ENCODE measurements at regions not wholly inside any gene's neighbourhood (a gene's known extent, or its start where the extent isn't known, plus 50 kb on each side); places are given as distances from the start of the nearest gene placed in this dataset.
"Not testable (repeated sequence)": the region's sequence is repeated elsewhere in the genome, so short reads cannot be mapped to it uniquely, and the experiment has no call there.

DNA sequence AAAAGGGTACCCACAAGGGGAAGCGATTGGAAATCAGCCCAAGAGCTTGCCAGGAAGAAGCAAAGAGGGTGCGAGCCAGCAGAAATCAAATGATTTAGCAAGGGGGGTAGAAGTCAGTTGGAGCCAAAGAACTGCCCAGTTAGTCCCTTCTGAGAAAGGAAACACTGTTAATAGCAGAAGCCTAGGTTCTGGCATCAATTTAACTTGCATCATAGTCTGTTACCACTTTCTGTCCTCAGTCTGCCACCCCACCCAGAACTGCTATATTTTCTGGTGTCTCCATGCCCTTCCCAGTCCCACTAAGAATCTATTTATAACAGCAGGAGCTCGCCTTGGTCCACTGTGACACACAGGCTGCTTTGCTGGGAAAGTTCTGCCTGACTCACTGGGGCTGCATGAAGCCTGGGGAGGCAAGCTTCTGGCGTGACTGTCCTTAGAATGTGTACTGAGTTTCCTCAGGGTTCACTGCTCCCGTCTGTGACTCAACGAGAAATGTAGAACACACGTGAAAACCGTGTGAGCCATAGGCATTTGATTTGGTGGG is 157.8 kb upstream of the TTC29 start:
- Histone ChIP-seq H3K4me3 (no peak overlapping the region), H3K27me3 (no peaks in the 10 kb centered on the region), H3K9me3 (no peaks in the 10 kb centered on the region), H3K4me1 (peaks cover 0 to 14% of the 10 kb centered on the region in 2 donors), H3K27ac (peak overlapping the region; percentile 72 to 78), H3K36me3 (no peaks in the 10 kb centered on the region)
- TF ChIP-seq, protein P1, sequence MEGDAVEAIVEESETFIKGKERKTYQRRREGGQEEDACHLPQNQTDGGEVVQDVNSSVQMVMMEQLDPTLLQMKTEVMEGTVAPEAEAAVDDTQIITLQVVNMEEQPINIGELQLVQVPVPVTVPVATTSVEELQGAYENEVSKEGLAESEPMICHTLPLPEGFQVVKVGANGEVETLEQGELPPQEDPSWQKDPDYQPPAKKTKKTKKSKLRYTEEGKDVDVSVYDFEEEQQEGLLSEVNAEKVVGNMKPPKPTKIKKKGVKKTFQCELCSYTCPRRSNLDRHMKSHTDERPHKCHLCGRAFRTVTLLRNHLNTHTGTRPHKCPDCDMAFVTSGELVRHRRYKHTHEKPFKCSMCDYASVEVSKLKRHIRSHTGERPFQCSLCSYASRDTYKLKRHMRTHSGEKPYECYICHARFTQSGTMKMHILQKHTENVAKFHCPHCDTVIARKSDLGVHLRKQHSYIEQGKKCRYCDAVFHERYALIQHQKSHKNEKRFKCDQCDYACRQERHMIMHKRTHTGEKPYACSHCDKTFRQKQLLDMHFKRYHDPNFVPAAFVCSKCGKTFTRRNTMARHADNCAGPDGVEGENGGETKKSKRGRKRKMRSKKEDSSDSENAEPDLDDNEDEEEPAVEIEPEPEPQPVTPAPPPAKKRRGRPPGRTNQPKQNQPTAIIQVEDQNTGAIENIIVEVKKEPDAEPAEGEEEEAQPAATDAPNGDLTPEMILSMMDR (IDR thresholded peaks at IDR 0.05): no peak
- intact Hi-C loops (cut with DNase I): loop anchor here (2.0 to 10.0 kb wide), 6 partner anchors 159 to 1367 kb away; partner anchors contain the start of genes EDNRA, LSM6, NR3C2 and SLC10A7
- DNase-seq (ENCODE audit: low spot score in 2 of 2): peak; percentile 73 to 95

DNA sequence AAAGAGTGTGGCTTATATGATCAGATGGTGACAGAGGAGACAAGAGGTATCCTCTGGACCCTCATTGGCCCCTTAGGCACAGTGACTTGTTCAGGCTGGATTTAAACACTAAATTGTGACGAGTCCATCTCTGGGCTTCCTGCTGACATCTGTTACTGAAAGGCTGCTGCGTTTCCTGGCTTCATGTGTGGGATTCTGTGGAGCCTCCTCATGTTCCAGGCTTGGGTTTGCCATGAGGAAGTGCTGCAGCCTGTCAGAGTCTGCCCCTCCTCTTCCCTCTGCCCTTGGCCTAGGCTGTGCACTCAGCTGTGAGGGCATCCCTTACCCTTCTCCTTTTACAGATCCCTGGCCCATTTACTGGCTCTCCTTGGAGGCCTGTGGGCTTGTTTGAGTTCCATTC is 159.1 kb upstream of the TTC29 start:
- peaks cover 0 to 14% of the 10 kb centered on the region in 2 donors for H3K4me1 ChIP-seq
- intact Hi-C loops (cut with DNase I): loop anchor here (5.0 to 10.0 kb wide), 5 partner anchors 160 to 1340 kb away; partner anchors contain the start of genes EDNRA, LSM6, NR3C2 and SLC10A7
- H3K4me3 ChIP-seq: no peak overlapping the region
- TF ChIP-seq, protein P1 (IDR thresholded peaks at IDR 0.05): no peak
- peak overlapping the region in 1 of 2 donors; percentile 38 for H3K27ac ChIP-seq
- no peak for DNase-seq (ENCODE audit: low spot score in 2 of 2)
- H3K27me3 ChIP-seq: no peaks in the 10 kb centered on the region
- H3K36me3 ChIP-seq: no peaks in the 10 kb centered on the region
- H3K9me3 ChIP-seq: no peaks in the 10 kb centered on the region

DNA sequence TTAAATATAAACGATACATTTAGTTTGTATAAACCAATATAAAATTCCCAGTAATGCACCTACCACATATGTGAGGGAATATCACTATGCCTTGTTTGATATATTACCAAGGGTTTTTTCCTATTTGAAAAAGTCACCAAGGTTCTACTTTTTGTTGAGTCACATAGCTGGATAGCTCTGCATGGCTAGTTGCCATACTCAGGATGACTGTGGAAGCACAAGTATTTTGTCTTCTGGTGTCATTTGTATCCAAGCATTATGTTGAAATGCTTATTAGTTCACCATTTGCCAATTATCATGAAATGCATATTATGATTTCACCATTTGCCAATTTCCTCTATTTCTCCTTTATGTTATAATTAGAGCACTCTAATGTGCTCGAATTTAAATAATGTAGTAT is 162.7 kb upstream of the TTC29 start:
- Histone ChIP-seq H3K9me3 (no peaks in the 10 kb centered on the region), H3K27ac (no peak overlapping the region), H3K27me3 (no peaks in the 10 kb centered on the region), H3K4me1 (peaks cover 0 to 5% of the 10 kb centered on the region in 2 donors), H3K36me3 (no peaks in the 10 kb centered on the region), H3K4me3 (no peak overlapping the region)
- intact Hi-C loops (cut with DNase I): loop anchor here (10.0 kb wide), 4 partner anchors 164 to 1336 kb away; partner anchors contain the start of genes EDNRA, LSM6, NR3C2 and TTC29
- TF ChIP-seq, protein P1 (IDR thresholded peaks at IDR 0.05): no peak
- DNase-seq (ENCODE audit: low spot score in 2 of 2): no peak

DNA sequence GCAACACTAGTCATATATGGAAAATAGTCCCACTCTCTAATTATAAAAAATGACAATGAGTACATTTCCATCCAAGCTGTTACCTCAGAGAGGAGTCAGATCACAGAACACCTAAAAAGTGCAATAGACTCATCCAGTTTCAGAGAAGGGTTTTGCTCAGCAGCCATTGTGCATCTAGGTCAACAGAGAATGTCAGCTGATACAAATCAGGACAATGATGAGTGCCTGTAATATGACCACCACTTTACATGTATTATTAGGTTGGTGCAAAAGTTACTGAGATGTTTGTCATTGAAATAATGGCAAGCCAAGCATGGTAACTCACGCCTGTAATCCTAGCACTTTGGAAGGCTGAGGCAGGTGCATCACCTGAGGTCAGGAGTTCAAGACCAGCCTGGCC is 164.1 kb upstream of the TTC29 start:
- no peaks in the 10 kb centered on the region for H3K9me3 ChIP-seq
- DNase-seq (ENCODE audit: low spot score in 2 of 2): no peak
- H3K27me3 ChIP-seq: no peaks in the 10 kb centered on the region
- no peak overlapping the region for H3K27ac ChIP-seq
- intact Hi-C loops (cut with DNase I): loop anchor here (2.0 to 10.0 kb wide), 6 partner anchors 48 to 1335 kb away; partner anchors contain the start of genes EDNRA, LSM6, NR3C2 and TTC29
- H3K4me1 ChIP-seq: no peaks in the 10 kb centered on the region
- H3K4me3 ChIP-seq: no peak overlapping the region
- H3K36me3 ChIP-seq: no peaks in the 10 kb centered on the region
- TF ChIP-seq, protein P1 (IDR thresholded peaks at IDR 0.05): no peak

DNA sequence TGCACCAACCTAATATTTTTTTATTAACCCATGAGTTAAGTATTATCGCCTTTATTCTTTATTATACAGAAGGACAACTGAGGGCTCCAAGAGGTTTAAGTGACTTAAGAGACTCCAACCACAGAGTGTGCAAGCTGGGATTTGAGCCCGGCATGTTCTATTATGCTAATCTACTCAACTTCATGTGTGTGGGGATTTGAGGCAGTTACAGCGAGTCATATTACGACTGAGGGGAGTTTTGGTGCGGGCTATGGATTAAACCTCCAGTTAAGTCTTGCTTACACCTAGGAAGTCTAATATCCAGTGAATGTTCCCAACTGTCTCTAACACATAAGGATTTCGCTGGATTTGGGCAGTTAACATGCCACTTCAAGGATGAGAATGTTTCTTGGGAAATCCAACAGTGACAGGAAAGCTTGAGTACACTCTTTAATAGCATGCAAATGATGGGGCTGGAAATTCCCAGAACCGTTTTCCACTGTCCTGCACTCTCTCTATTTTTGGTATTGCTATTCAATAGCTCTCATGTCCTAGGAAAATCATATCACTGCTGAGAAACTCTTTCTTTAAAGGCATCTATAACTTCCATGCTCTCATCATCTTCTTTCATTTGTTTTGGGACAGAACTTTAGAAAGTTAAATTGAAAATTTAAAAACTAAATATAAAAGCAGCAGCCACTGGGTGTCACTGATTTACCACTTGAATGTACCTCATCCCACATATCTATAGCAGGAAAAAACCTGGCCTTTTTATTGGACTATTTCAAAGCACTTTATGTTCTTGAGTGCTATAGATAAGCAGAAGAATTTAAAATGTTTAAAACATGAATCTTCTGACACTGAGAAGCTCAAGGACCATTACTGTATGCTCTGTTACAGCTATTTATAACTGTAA is 165.1 kb upstream of the TTC29 start:
- TF ChIP-seq, protein P1 (IDR thresholded peaks at IDR 0.05): peak in 1 of 3 experiments; percentile 26
- intact Hi-C loops (cut with DNase I): loop anchor here (2.0 to 5.0 kb wide), 2 partner anchors 47 to 480 kb away; no protein-coding TSS in a partner anchor
- no peak for DNase-seq (ENCODE audit: low spot score in 2 of 2)
- no peaks in the 10 kb centered on the region for H3K36me3 ChIP-seq
- no peaks in the 10 kb centered on the region for H3K27me3 ChIP-seq
- H3K9me3 ChIP-seq: no peaks in the 10 kb centered on the region
- H3K4me3 ChIP-seq: no peak overlapping the region
- H3K27ac ChIP-seq: no peak overlapping the region
- H3K4me1 ChIP-seq: no peaks in the 10 kb centered on the region

DNA sequence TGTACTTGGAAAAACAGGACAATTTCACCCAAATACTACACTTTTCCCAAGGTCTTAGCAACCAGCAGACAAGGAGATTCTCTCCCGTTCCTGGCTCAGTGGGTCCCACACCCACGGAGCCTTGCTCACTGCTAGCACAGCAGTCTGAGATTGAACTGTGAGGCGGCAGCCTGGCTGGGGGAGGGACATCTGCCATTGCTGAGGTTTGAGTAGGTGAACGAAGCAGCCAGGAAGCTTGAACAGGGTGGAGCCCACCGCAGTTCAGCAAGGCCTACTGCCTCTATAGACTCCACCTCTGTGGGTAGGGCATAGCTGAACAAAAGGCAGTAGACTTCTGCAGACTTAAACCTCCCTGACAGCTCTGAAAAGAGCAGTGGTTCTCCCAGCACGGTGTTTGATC is 166.5 kb upstream of the TTC29 start:
- H3K4me1 ChIP-seq; H3K27ac ChIP-seq; H3K36me3 ChIP-seq; H3K9me3 ChIP-seq; H3K27me3 ChIP-seq; H3K4me3 ChIP-seq; DNase-seq (ENCODE audit: low spot score in 2 of 2): not testable (repeated sequence)
- intact Hi-C loops (cut with DNase I): loop anchor here (5.0 kb wide), 1 partner anchor 45 kb away; no protein-coding TSS in a partner anchor

All from ascending aorta (tissue), 2 donors.